ENCODE measurements at regions not wholly inside any gene's neighbourhood (a gene's known extent, or its start where the extent isn't known, plus 50 kb on each side); places are given as distances from the start of the nearest gene placed in this dataset.
"Not testable (repeated sequence)": the region's sequence is repeated elsewhere in the genome, so short reads cannot be mapped to it uniquely, and the experiment has no call there.

GRCh38 chr15:92796161-92796611, 103.9 kb upstream of the CHD2 start:
- Histone ChIP-seq H3K27ac (no peak overlapping the region), H3K4me3 (no peak overlapping the region), H3K9me3 (ENCODE audit: low read depth) (no peaks in the 10 kb centered on the region), H3K27me3 (no peaks in the 10 kb centered on the region), H3K36me3 (no peaks in the 10 kb centered on the region), H3K4me1 (ENCODE audit: low read depth) (no peaks in the 10 kb centered on the region)
- DNase-seq (ENCODE audit: low read depth in 1 of 2, low spot score in 1 of 2): no peak
- TF ChIP-seq, protein P1, sequence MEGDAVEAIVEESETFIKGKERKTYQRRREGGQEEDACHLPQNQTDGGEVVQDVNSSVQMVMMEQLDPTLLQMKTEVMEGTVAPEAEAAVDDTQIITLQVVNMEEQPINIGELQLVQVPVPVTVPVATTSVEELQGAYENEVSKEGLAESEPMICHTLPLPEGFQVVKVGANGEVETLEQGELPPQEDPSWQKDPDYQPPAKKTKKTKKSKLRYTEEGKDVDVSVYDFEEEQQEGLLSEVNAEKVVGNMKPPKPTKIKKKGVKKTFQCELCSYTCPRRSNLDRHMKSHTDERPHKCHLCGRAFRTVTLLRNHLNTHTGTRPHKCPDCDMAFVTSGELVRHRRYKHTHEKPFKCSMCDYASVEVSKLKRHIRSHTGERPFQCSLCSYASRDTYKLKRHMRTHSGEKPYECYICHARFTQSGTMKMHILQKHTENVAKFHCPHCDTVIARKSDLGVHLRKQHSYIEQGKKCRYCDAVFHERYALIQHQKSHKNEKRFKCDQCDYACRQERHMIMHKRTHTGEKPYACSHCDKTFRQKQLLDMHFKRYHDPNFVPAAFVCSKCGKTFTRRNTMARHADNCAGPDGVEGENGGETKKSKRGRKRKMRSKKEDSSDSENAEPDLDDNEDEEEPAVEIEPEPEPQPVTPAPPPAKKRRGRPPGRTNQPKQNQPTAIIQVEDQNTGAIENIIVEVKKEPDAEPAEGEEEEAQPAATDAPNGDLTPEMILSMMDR (IDR thresholded peaks at IDR 0.05; ENCODE audit: low read depth, low read length): no peak

- Histone ChIP-seq H3K27me3 (no peaks in the 10 kb centered on the region), H3K27ac (no peak overlapping the region), H3K36me3 (no peaks in the 10 kb centered on the region), H3K9me3 (ENCODE audit: low read depth) (no peaks in the 10 kb centered on the region), H3K4me1 (ENCODE audit: low read depth) (no peaks in the 10 kb centered on the region), H3K4me3 (no peak overlapping the region)
- DNase-seq (ENCODE audit: low read depth in 1 of 2, low spot score in 1 of 2): peak; percentile 86 to 87
- TF ChIP-seq, protein P1 (IDR thresholded peaks at IDR 0.05; ENCODE audit: low read depth, low read length): peak; percentile 58
These were observed 102.7 kb upstream of the CHD2 start for GRCh38 chr15:92797168-92798052.

- no peaks in the 10 kb centered on the region for H3K4me1 ChIP-seq (ENCODE audit: low read depth)
- no peaks in the 10 kb centered on the region for H3K9me3 ChIP-seq (ENCODE audit: low read depth)
- H3K27me3 ChIP-seq: no peaks in the 10 kb centered on the region
- no peak for DNase-seq (ENCODE audit: low read depth in 1 of 2, low spot score in 1 of 2)
- H3K27ac ChIP-seq: no peak overlapping the region
- no peaks in the 10 kb centered on the region for H3K36me3 ChIP-seq
- H3K4me3 ChIP-seq: no peak overlapping the region
- TF ChIP-seq, protein P1 (IDR thresholded peaks at IDR 0.05; ENCODE audit: low read depth, low read length): no peak
These were observed 100.1 kb upstream of the CHD2 start for GRCh38 chr15:92800013-92800412.

GRCh38 chr15:92800416-92801055, 99.6 kb upstream of the CHD2 start:
- H3K4me1 ChIP-seq (ENCODE audit: low read depth); DNase-seq (ENCODE audit: low read depth in 1 of 2, low spot score in 1 of 2); H3K36me3 ChIP-seq; H3K9me3 ChIP-seq (ENCODE audit: low read depth); H3K27ac ChIP-seq; H3K4me3 ChIP-seq; H3K27me3 ChIP-seq: not testable (repeated sequence)

- peak in 1 of 2 donors; percentile 97 for DNase-seq (ENCODE audit: low read depth in 1 of 2, low spot score in 1 of 2)
- H3K9me3 ChIP-seq (ENCODE audit: low read depth); H3K36me3 ChIP-seq; H3K4me3 ChIP-seq; H3K27me3 ChIP-seq; H3K27ac ChIP-seq; H3K4me1 ChIP-seq (ENCODE audit: low read depth): not testable (repeated sequence)
These were observed 98.9 kb upstream of the CHD2 start for GRCh38 chr15:92801056-92801773.

DNA sequence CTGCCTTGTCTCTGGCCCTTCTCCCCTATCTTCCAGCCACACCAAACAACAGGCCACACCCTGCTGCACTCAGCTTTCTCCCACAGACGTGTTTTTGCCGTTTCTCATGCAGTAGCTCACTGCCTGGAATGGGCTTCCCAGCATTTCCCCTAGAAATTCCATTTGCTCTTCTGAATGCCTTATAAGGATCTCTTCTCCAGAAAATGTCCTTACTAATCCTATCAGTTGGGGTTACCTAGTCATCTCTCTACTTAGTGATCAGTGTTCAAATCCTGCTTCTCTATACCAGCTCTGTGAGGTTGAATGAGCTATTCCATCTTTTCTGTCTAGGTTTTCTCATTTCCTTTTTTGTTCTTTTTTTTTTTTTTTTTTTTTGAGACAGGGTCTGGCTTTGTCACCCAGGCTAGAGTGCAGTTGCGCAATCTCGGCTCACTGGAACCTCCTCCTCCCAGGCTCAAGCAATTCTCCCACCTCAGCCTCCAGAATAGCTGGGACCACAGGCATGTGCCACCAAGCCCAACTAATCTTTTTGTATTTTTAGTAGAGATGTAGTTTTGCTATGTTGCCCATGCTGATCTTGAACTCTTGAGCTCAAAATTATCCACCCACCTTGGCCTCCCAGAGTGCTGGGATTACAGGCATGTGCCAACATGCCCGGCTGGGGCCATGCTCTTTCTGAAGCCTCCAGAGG, 98.2 kb upstream of the CHD2 start:
- Histone ChIP-seq H3K27me3 (no peaks in the 10 kb centered on the region), H3K27ac (no peak overlapping the region), H3K36me3 (no peaks in the 10 kb centered on the region), H3K9me3 (ENCODE audit: low read depth) (no peaks in the 10 kb centered on the region), H3K4me3 (no peak overlapping the region), H3K4me1 (ENCODE audit: low read depth) (no peaks in the 10 kb centered on the region)
- peak in 1 of 2 donors; percentile 95 for DNase-seq (ENCODE audit: low read depth in 1 of 2, low spot score in 1 of 2)
- TF ChIP-seq, protein P1 (IDR thresholded peaks at IDR 0.05; ENCODE audit: low read depth, low read length): no peak

Data from cardiac muscle cell (in vitro differentiated cells and primary cell).